ENCODE measurements at regions not wholly inside any gene's neighbourhood (a gene's known extent, or its start where the extent isn't known, plus 50 kb on each side); places are given as distances from the start of the nearest gene placed in this dataset.

DNA sequence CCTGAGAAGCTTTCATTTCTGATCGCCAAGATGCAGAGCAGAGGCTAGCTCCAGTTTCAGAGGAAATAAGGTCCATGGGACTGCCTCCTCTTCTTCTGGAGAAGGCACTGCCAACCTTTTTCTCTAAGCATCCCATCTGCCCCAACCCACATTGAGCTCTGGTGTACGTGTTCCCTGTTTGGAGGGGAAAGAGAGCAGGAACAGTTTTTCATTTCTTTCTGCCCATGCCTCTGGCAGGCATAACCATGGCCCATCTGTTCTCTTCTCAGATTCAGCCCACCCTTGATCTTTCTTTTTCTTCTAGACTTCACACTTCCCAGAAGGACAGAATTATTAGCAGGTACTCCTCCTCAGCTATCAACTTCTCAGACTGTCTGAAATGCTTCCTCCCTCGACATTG is 1110.3 kb upstream of the KLHL29 start:
- no peak overlapping the region for H3K4me3 ChIP-seq (ENCODE audit: low read length)

DNA sequence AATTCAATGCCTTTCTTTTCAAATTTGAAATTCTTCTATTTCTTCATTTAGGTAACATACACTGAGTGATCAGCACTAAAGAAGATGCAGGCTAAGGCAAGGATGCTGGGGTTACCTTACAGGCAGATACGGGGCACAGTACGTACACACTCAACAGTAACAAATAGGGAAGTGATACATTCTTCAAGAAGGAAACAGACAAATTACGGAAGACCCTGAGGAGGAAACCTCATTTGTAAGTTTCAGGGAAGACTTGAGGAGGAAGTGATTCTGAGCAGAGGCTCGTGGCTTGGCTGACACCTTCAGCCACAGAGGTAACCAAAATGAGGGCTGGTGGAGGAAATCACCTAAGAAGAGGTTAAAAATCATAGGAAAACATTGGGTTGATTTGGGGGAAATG is 1108.3 kb upstream of the KLHL29 start:
- Histone ChIP-seq H3K27ac (ENCODE audit: low read length) (no peak overlapping the region), H3K9me3 (ENCODE audit: control insufficient read depth, low read depth, low read length) (no peaks in the 10 kb centered on the region), H3K27me3 (ENCODE audit: control insufficient read depth, insufficient read depth, low read length) (no peaks in the 10 kb centered on the region), H3K36me3 (ENCODE audit: control insufficient read depth, insufficient read depth, low read length) (no peaks in the 10 kb centered on the region), H3K4me1 (ENCODE audit: control insufficient read depth, insufficient read depth, low read length) (no peaks in the 10 kb centered on the region), H3K4me3 (ENCODE audit: low read length) (no peak overlapping the region)
- no peak for DNase-seq
- WGBS (ENCODE audit: insufficient coverage, low lambda C conversion rate) = 100% methylated on average over 3 of the region's 4 CpGs

More for the DNA sequence above, 1110.3 kb upstream of the KLHL29 start:
- DNase-seq = no peak
- H3K9me3 ChIP-seq (ENCODE audit: control insufficient read depth, low read depth, low read length) = peaks cover 4% of the 10 kb centered on the region
- H3K27me3 ChIP-seq (ENCODE audit: control insufficient read depth, insufficient read depth, low read length) = no peaks in the 10 kb centered on the region
- no peak overlapping the region for H3K27ac ChIP-seq (ENCODE audit: low read length)
- no peaks in the 10 kb centered on the region for H3K4me1 ChIP-seq (ENCODE audit: control insufficient read depth, insufficient read depth, low read length)
- H3K36me3 ChIP-seq (ENCODE audit: control insufficient read depth, insufficient read depth, low read length) = no peaks in the 10 kb centered on the region
- no CpG with 5 or more reads among the region's 3 CpGs for WGBS (ENCODE audit: insufficient coverage, low lambda C conversion rate)

DNA sequence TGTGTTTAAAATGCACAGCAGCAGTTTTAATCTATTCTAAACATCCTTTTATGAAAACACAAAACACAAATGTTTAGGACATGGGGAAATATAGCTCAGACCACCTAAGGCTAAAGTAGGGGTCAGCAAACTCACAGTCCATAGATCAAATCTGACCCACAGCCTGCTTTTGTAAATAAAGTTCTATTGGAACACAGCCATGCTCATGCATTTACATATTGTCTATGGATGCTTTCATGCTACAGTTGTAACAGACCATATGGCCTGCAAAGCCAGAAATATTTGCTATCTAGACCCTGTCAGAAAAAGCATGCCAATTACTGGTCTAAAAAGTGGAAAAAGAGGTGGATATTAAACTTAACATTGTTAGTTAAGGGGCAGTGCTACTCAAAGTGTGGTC is 1105.4 kb upstream of the KLHL29 start:
- Histone ChIP-seq H3K27me3 (ENCODE audit: control insufficient read depth, insufficient read depth, low read length) (no peaks in the 10 kb centered on the region), H3K27ac (ENCODE audit: low read length) (no peak overlapping the region), H3K4me1 (ENCODE audit: control insufficient read depth, insufficient read depth, low read length) (no peaks in the 10 kb centered on the region), H3K4me3 (ENCODE audit: low read length) (no peak overlapping the region), H3K9me3 (ENCODE audit: control insufficient read depth, low read depth, low read length) (no peaks in the 10 kb centered on the region), H3K36me3 (ENCODE audit: control insufficient read depth, insufficient read depth, low read length) (no peaks in the 10 kb centered on the region)
- no peak for DNase-seq

DNA sequence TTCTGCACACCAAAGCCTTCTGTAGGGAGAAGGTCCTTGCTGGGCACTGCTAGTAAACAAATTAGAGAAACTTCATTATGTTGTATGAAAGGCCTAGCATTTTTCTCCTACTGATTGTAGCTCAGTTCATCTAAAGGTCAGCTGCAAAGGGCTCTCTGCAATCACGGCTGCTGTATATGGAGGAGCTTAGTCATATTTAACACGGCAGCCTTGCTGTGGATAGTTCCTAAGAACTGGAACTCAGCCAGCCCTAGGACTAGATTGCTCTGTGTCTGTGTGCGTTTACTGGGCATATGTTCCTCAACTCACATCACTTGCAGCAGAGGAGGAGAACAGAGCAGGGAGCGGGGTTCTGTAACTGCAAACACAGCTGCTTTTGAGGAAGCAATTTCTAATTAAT is 1103.9 kb upstream of the KLHL29 start:
- no peaks in the 10 kb centered on the region for H3K27me3 ChIP-seq (ENCODE audit: control insufficient read depth, insufficient read depth, low read length)
- no peak overlapping the region for H3K4me3 ChIP-seq (ENCODE audit: low read length)
- no peak overlapping the region for H3K27ac ChIP-seq (ENCODE audit: low read length)
- H3K9me3 ChIP-seq (ENCODE audit: control insufficient read depth, low read depth, low read length) = no peaks in the 10 kb centered on the region
- peak; percentile 27 to 41 for DNase-seq
- no peaks in the 10 kb centered on the region for H3K4me1 ChIP-seq (ENCODE audit: control insufficient read depth, insufficient read depth, low read length)
- no CpG with 5 or more reads among the region's 4 CpGs for WGBS (ENCODE audit: insufficient coverage, low lambda C conversion rate)
- no peaks in the 10 kb centered on the region for H3K36me3 ChIP-seq (ENCODE audit: control insufficient read depth, insufficient read depth, low read length)

DNA sequence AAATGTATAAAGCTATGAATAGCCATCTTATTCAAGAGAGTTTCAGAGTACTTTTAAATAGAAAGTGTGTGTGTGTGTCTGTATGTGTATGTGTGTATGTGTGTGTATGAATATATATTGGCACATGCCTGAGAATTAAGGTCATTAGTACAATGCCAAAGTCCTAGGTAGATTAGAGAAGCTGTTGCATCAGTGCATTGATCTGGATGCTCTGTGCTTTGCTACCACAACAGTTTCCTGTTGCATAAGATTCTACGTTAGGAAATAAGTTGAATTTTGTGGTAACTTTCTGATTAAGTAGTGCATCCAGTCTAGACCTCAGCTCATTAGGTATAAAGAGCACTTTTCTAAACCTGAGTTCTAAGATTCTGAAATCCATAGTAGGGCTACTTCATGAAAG is 1102.8 kb upstream of the KLHL29 start:
- Histone ChIP-seq H3K27ac (ENCODE audit: low read length) (no peak overlapping the region), H3K9me3 (ENCODE audit: control insufficient read depth, low read depth, low read length) (no peaks in the 10 kb centered on the region), H3K36me3 (ENCODE audit: control insufficient read depth, insufficient read depth, low read length) (no peaks in the 10 kb centered on the region), H3K27me3 (ENCODE audit: control insufficient read depth, insufficient read depth, low read length) (no peaks in the 10 kb centered on the region), H3K4me1 (ENCODE audit: control insufficient read depth, insufficient read depth, low read length) (no peaks in the 10 kb centered on the region), H3K4me3 (ENCODE audit: low read length) (no peak overlapping the region)
- DNase-seq = no peak
- 71% methylated on average over 1 of the region's 1 CpG for WGBS (ENCODE audit: insufficient coverage, low lambda C conversion rate)

DNA sequence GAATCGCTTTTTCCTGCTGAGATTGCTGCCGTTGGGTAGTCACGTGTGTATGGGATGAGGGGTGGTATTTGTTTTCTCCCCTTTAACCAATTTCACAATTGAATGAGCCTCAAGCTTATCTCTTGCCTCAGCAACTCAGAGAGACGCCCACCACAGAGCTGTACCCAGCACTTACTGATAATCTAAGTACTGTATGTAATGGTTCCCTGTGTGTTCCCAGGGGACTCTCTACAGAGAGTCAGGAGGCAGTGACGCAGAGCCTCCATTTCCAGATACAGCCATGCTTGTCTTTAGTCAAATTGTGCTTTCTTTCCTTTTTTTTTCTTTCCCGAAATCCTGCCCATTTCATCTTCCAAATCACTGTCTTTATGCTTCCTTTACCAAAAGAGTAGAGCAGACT is 1102.1 kb upstream of the KLHL29 start:
- H3K27ac ChIP-seq (ENCODE audit: low read length) = no peak overlapping the region
- no peaks in the 10 kb centered on the region for H3K27me3 ChIP-seq (ENCODE audit: control insufficient read depth, insufficient read depth, low read length)
- no CpG with 5 or more reads among the region's 6 CpGs for WGBS (ENCODE audit: insufficient coverage, low lambda C conversion rate)
- H3K36me3 ChIP-seq (ENCODE audit: control insufficient read depth, insufficient read depth, low read length) = no peaks in the 10 kb centered on the region
- no peak overlapping the region for H3K4me3 ChIP-seq (ENCODE audit: low read length)
- no peaks in the 10 kb centered on the region for H3K4me1 ChIP-seq (ENCODE audit: control insufficient read depth, insufficient read depth, low read length)
- DNase-seq = no peak
- H3K9me3 ChIP-seq (ENCODE audit: control insufficient read depth, low read depth, low read length) = no peaks in the 10 kb centered on the region

DNA sequence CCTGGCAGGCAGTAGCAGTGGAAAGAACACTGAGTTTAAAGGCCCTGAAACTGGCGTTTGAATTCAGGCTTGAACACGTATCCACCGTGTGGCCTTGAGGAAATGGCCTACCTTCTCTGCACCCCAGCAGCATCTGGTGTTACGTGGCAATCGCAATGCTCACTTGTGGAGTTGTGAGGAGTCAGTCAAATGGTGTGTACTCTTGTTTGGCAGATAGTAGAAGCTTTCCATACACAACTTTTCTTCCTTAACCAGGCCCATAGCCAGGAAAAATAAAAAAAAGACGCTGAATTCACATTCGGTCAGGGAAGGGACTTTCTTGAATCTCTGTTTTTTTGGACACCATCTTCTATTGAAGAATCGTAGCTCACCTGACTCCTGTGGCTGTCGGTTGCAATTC is 1101.5 kb upstream of the KLHL29 start:
- H3K27ac ChIP-seq (ENCODE audit: low read length) = no peak overlapping the region
- H3K4me3 ChIP-seq (ENCODE audit: low read length) = no peak overlapping the region
- H3K27me3 ChIP-seq (ENCODE audit: control insufficient read depth, insufficient read depth, low read length) = no peaks in the 10 kb centered on the region
- H3K4me1 ChIP-seq (ENCODE audit: control insufficient read depth, insufficient read depth, low read length) = no peaks in the 10 kb centered on the region
- no peak for DNase-seq
- no peaks in the 10 kb centered on the region for H3K9me3 ChIP-seq (ENCODE audit: control insufficient read depth, low read depth, low read length)
- 100% methylated on average over 2 of the region's 9 CpGs for WGBS (ENCODE audit: insufficient coverage, low lambda C conversion rate)
- H3K36me3 ChIP-seq (ENCODE audit: control insufficient read depth, insufficient read depth, low read length) = no peaks in the 10 kb centered on the region

DNA sequence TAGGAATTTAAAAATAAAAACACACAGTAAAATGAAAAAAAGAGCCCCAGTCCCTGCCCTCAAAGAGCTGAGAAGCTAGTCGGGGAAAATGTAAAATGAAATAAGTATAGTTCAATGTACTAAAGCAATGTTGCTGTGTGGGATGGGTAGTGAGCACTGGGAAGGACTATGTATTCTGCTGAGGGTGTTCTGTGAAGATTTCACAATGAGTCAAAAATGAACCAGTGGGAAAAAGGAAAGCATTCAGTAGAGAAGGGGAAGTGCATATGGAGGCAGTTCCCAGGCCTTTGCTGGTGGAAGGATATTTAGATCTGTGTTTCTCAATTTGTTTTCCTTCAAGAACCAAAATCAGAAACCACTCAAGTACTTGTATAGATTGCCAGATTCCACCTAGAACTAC is 1094.7 kb upstream of the KLHL29 start:
- WGBS (ENCODE audit: insufficient coverage, low lambda C conversion rate) = 88% methylated on average over 1 of the region's 1 CpG
- H3K36me3 ChIP-seq (ENCODE audit: control insufficient read depth, insufficient read depth, low read length) = no peaks in the 10 kb centered on the region
- H3K27ac ChIP-seq (ENCODE audit: low read length) = no peak overlapping the region
- DNase-seq = no peak
- H3K4me3 ChIP-seq (ENCODE audit: low read length) = no peak overlapping the region
- H3K4me1 ChIP-seq (ENCODE audit: control insufficient read depth, insufficient read depth, low read length) = no peaks in the 10 kb centered on the region
- no peaks in the 10 kb centered on the region for H3K27me3 ChIP-seq (ENCODE audit: control insufficient read depth, insufficient read depth, low read length)
- no peaks in the 10 kb centered on the region for H3K9me3 ChIP-seq (ENCODE audit: control insufficient read depth, low read depth, low read length)

DNA sequence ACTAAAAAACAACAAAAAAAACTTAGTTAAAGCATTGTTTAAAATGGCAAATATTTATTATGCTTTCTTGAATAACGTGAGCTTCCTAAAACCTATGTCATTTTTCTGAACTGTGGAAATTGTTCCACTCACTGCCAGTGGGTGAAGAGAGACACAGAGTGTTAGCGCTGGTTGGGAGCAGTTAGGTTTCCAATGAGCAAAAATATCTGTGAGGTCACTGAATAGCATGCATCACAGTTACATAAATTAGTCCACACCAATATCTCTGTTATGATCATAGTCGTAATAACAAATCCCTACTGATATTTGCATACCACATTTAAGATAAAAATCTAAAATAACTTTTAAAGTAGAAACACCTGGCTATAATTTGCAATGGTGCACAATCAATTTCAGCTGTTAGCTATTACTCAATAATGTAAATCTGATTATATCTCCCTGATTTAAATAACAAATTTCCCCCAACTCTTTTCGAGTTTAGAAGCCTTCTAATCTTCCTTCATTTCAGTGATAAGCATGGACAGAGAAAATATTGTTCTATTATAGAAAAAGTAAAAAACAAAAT is 1094.0 kb upstream of the KLHL29 start:
- Histone ChIP-seq H3K9me3 (ENCODE audit: control insufficient read depth, low read depth, low read length) (no peaks in the 10 kb centered on the region), H3K4me1 (ENCODE audit: control insufficient read depth, insufficient read depth, low read length) (no peaks in the 10 kb centered on the region), H3K27me3 (ENCODE audit: control insufficient read depth, insufficient read depth, low read length) (no peaks in the 10 kb centered on the region), H3K4me3 (ENCODE audit: low read length) (no peak overlapping the region), H3K27ac (ENCODE audit: low read length) (no peak overlapping the region), H3K36me3 (ENCODE audit: control insufficient read depth, insufficient read depth, low read length) (no peaks in the 10 kb centered on the region)
- WGBS (ENCODE audit: insufficient coverage, low lambda C conversion rate) = 75% methylated on average over 2 of the region's 4 CpGs
- DNase-seq = no peak

DNA sequence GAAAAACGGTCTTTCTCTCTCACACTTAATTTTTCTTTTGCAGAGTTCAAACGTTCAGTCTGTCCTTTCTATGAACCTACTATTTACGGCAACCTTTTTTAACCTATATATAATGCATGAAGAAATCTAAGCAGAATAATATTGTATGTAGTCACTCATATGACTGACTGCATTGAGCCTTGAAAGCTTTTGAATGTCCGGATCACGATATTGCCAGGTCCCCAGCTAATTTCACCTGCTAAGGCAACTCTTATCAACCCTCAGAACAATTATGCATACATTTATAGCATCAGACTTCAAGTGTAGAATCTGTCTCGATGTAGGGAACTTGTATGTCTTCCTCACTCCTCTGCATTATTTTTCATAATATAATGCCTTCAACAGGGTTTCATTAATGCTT is 1083.8 kb upstream of the KLHL29 start:
- 71% methylated on average over 2 of the region's 6 CpGs for WGBS (ENCODE audit: insufficient coverage, low lambda C conversion rate)

DNA sequence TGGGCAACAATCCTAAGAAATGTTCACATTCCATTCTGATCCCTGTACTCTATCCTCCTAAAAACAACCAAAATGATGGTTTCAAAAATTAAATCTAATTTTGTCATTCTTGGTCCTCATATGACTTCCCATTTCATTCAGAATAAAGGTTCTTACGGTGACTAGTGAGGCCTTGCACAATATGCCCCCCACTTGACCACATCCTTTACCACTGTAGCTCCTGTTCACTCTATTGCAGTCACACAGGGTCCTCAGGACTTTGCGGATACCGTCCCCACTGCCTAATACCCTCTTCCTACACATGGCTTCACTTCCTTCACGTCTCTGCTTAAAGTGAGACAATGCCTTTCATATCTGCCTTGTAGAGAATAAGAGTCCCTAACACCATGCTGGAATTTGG is 1058.7 kb upstream of the KLHL29 start:
- Histone ChIP-seq H3K27ac (ENCODE audit: low read length) (no peak overlapping the region), H3K27me3 (ENCODE audit: control insufficient read depth, insufficient read depth, low read length) (no peaks in the 10 kb centered on the region), H3K4me3 (ENCODE audit: low read length) (no peak overlapping the region), H3K36me3 (ENCODE audit: control insufficient read depth, insufficient read depth, low read length) (no peaks in the 10 kb centered on the region), H3K9me3 (ENCODE audit: control insufficient read depth, low read depth, low read length) (peaks cover 3% of the 10 kb centered on the region), H3K4me1 (ENCODE audit: control insufficient read depth, insufficient read depth, low read length) (no peaks in the 10 kb centered on the region)
- no peak for DNase-seq
- WGBS (ENCODE audit: insufficient coverage, low lambda C conversion rate) = no CpG with 5 or more reads among the region's 4 CpGs

More for the DNA sequence above, 1083.8 kb upstream of the KLHL29 start:
- Histone ChIP-seq H3K27me3 (ENCODE audit: control insufficient read depth, insufficient read depth, low read length) (no peaks in the 10 kb centered on the region), H3K4me1 (ENCODE audit: control insufficient read depth, insufficient read depth, low read length) (no peaks in the 10 kb centered on the region), H3K27ac (ENCODE audit: low read length) (no peak overlapping the region), H3K4me3 (ENCODE audit: low read length) (no peak overlapping the region), H3K36me3 (ENCODE audit: control insufficient read depth, insufficient read depth, low read length) (no peaks in the 10 kb centered on the region), H3K9me3 (ENCODE audit: control insufficient read depth, low read depth, low read length) (no peaks in the 10 kb centered on the region)
- DNase-seq = no peak
